ENCODE measurements at regions not wholly inside any gene's neighbourhood (a gene's known extent, or its start where the extent isn't known, plus 50 kb on each side); places are given as distances from the start of the nearest gene placed in this dataset.

- TF ChIP-seq RAD21 (IDR thresholded peaks at IDR 0.05; ENCODE audit: insufficient read depth, low read depth, low read length): no peak
- no peak for TF ChIP-seq CTCF (IDR thresholded peaks at IDR 0.05 in 2 of 3, conservative IDR thresholded peaks at IDR 0.05 in 1 of 3; ENCODE audit: control insufficient read depth in 2 of 3, extremely low read depth in 1 of 3, insufficient read depth in 1 of 3, low read depth in 3 of 3, low read length in 3 of 3)
Measured at GRCh38 chr7:109101332-109101731, 531.7 kb downstream of the DNAJB9 start.
